Testis (tissue), 2 donors: ENCODE measurements at regions not wholly inside any gene's neighbourhood (a gene's known extent, or its start where the extent isn't known, plus 50 kb on each side); places are given as distances from the start of the nearest gene placed in this dataset.

Experiments
- CTCF ChIP-seq, 3 experiments: fragments of 450-650 bp in 2 of 3; fragments of 200-600 bp in 1 of 3; sonication (generic) in 1 of 3; IDR thresholded peaks; one replicate each; pipeline ENCODE4 v1.5.1; 2016 to 2019; ENCODE audit warnings: antibody characterized with exemption in 3 of 3, mild to moderate bottlenecking in 2 of 3, moderate library complexity in 1 of 3
- POLR2A ChIP-seq: fragments of 450-650 bp; IDR thresholded peaks from one replicate; pipeline ENCODE4 v1.6.1; 2017; ENCODE audit warnings: antibody characterized with exemption, mild to moderate bottlenecking, moderate library complexity

GRCh38 chr15:25192651-25193050, 237.9 kb downstream of the SNRPN start:
- TF ChIP-seq CTCF (IDR thresholded peaks at IDR 0.05) (no peak), POLR2A (no peak)
